HG02610 (cell line): ENCODE measurements at regions not wholly inside any gene's neighbourhood (a gene's known extent, or its start where the extent isn't known, plus 50 kb on each side); places are given as distances from the start of the nearest gene placed in this dataset.

Experiments
- ATAC-seq: cut with Tn5 transposase; IDR thresholded peaks from one replicate; pipeline ENCODE4 v1.9.1; 2021; ENCODE audit warnings: mild to moderate bottlenecking, moderate library complexity; ENCODE audit not compliant: unreplicated experiment

DNA sequence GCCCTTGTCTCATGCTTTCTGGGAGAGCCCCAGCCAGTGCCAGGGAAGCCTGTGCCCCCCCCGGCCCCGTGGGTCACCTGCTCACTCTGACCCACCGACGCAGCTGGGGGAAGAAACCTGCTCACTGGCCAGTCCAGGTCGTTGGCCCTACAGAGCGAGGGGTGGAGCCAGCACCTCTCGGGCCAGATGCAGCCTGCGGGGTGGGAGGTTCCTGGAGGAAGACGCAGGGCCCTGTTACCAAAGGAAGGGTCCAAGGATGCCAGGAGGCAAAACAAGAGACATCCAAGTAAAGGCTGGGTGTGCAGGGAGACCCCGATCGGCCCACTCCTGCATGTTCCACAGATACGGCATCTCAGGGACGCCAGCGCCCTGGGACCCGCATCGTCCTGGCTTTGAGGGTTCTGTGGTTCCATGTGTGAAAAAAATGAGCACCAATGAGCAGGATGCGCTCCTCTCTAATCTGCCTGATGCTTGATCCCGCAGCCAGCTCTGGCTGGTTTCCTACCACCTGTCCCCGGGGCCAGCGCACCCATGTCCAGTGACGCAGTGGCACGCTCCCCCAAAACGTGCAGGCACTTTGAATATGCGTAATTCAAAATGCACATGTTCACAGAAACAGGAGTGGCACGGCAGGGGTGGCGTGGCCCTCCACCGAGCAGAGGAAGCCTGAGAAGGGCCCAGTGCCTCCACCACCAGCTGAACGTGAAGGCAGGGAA lies 66.0 kb upstream of the GALNT9 start:
- ATAC-seq: no peak

- no peak for ATAC-seq
Measured at GRCh38 chr12:132393991-132394949, 64.9 kb upstream of the GALNT9 start.

GRCh38 chr12:132393245-132393795 lies 63.9 kb upstream of the GALNT9 start:
- ATAC-seq: no peak

GRCh38 chr12:132392389-132393244 lies 63.2 kb upstream of the GALNT9 start:
- ATAC-seq: no peak

GRCh38 chr12:132391326-132392041 lies 62.1 kb upstream of the GALNT9 start:
- ATAC-seq: no peak

DNA sequence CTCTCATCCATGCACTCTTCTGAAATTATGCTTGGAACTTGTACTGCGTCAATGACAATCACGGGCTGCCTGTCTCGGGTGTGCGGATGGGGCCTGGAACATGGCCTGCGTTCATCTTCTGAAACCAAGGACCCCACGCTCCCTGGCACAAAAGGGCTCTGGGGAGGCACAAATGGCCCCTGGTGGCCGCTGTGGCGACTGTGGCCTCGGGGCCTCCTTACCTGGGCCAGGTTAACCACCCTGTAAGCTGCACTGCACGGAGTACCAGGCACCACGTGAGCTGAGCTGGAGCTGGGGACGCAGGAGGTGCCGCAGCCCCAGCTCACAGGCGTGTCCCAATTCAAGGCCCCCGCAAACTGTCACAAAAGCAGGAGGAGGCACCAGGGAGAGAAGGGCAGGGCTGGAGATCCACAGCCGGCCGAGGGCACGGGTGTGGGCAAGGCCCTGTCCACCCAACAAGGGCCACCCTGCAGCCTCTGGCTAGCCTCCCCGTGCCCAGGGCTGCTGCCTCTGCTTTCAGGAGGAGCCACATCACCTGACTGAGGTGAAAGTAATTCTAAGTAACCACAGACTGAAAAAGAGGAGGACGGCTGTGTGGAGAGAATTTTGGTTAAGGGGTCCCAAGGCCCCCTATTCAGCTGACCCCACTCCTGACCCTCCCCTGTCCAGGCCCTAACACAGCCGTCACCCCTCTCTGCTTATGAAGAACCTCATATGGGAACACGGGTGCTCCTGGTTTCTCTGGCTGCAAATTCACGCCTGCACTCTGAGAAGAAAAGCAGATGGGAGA lies 61.1 kb upstream of the GALNT9 start:
- ATAC-seq: no peak

DNA sequence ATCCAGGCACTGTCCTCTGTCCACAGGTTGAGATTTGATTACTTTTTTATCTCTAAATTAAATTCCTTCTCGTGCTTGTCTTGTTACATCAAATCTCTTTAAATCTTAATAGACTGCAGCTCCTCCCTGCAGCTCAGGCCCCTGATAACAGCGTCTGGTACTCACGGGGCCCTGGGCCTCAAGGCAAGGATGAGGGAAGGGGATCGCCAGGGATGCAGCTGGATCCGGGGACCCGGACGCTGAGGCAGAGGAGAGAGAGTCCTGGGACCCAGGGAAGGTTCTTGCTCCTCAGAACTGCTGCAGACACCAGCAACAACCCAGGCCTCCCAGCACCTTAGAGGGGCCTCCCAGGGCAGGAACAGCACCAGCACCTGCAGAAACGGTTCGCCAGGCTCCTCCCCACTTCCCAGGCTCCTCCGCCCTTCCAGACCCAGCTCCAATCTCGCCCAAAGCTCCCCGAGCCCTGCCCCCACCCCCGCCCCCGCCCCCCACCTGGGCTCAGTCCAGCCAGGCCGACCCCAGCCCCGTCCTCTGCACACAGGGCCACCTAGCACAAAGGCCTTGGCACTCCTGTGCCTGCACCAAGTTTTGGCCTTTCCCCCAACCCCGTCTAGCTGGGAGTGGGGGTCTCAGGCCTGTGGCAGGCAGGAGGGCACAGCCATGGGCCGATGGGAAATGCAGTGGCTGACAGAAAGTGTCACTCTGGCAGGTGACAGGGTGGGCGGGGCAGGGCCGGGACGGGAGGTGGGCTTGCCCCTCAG lies 60.3 kb upstream of the GALNT9 start:
- ATAC-seq: no peak

- ATAC-seq: no peak
Measured at GRCh38 chr12:132389026-132389425, 59.6 kb upstream of the GALNT9 start.

DNA sequence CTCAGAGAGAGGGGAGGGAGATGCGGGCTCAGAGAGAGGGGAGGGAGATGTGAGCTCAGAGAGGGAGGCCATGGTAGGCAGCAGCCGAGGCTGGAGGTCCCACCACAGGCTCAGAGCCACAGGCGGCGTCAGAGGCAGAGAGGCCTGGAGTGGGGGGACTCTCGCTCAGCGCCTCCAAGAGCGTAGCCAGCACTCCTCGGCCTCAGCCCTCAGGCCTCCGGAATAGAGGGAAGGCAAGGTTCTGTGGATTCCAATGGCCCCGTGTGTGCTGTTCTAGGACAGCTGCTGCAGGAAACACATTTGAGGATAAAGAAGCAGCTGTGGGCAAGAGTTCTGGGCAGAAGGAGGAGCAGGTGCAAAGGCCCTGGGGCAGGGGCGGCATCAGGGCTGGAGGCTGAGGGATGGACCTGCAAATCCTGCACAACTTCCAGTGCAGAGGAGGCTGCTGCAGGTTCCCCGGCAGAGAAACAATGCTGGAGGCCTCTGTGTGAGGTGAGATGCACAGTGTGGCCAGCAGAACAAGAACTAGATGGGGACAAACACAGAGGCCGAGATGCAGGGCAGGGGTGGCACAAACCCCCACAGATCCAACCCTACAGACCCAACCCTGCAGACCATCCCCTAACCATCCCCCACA lies 59.1 kb upstream of the GALNT9 start:
- no peak for ATAC-seq

DNA sequence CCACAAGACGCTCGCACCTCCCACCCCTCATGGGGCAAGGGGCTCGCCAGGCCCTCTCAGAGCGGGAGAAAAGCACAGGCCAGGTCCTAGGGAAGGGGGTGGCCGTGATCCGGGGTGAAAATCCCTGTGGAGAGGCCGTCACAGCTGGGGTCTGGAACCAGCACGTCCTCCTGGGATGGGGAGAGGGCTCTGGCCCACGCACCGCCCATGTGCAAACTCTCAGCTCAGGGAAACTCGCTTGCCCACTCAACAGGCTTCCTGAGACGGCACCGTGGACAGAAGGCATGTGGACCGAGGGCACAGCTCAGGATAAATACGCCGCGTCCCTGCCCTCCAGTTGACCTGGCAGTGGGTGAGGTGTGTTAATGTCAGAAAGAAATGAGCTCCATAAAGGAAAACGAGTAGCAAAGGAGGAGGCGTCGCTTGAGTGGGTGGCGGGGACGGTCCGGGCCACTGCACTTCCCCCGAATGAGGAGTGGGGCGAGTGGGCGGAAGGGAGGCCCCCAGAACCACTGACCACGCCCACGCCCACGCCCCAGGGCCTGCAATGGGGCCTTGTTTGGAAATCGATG lies 57.6 kb upstream of the GALNT9 start:
- ATAC-seq: no peak

- ATAC-seq: no peak
Measured at GRCh38 chr12:132385923-132386751, 56.7 kb upstream of the GALNT9 start.

GRCh38 chr12:132384916-132385774 lies 55.8 kb upstream of the GALNT9 start:
- ATAC-seq: no peak

- ATAC-seq: no peak
Measured at GRCh38 chr12:132380641-132381040, 51.3 kb upstream of the GALNT9 start.

GRCh38 chr12:132379996-132380395 lies 50.6 kb upstream of the GALNT9 start:
- no peak for ATAC-seq

GRCh38 chr12:132379576-132379975 lies 50.2 kb upstream of the GALNT9 start:
- ATAC-seq: no peak
